ENCODE measurements at regions not wholly inside any gene's neighbourhood (a gene's known extent, or its start where the extent isn't known, plus 50 kb on each side); places are given as distances from the start of the nearest gene placed in this dataset.

GRCh38 chr2:176774766-176775451, 437.7 kb upstream of the HNRNPA3 start:
- no peak for TF ChIP-seq CTCF (conservative IDR thresholded peaks at IDR 0.05; ENCODE audit: low read depth, low read length)
- no peak overlapping the region for H3K4me3 ChIP-seq (ENCODE audit: low read depth, low read length)
- no peak for DNase-seq (ENCODE audit: low read depth)

- no peak for DNase-seq (ENCODE audit: low read depth)
- no peak overlapping the region for H3K4me3 ChIP-seq (ENCODE audit: low read depth, low read length)
- TF ChIP-seq CTCF (conservative IDR thresholded peaks at IDR 0.05; ENCODE audit: low read depth, low read length), result no peak
Observed at GRCh38 chr2:176777262-176777661, 435.3 kb upstream of the HNRNPA3 start.

GRCh38 chr2:176779917-176780316, 432.7 kb upstream of the HNRNPA3 start:
- no peak overlapping the region for H3K4me3 ChIP-seq (ENCODE audit: low read depth, low read length)
- no peak for DNase-seq (ENCODE audit: low read depth)
- TF ChIP-seq CTCF (conservative IDR thresholded peaks at IDR 0.05; ENCODE audit: low read depth, low read length), result no peak

- DNase-seq (ENCODE audit: low read depth), result no peak
- no peak overlapping the region for H3K4me3 ChIP-seq (ENCODE audit: low read depth, low read length)
- TF ChIP-seq CTCF (conservative IDR thresholded peaks at IDR 0.05; ENCODE audit: low read depth, low read length), result no peak
Observed at GRCh38 chr2:176780348-176780747, 432.2 kb upstream of the HNRNPA3 start.

- no peak overlapping the region for H3K4me3 ChIP-seq (ENCODE audit: low read depth, low read length)
- no peak for TF ChIP-seq CTCF (conservative IDR thresholded peaks at IDR 0.05; ENCODE audit: low read depth, low read length)
- no peak for DNase-seq (ENCODE audit: low read depth)
Observed at GRCh38 chr2:176781570-176782217, 430.9 kb upstream of the HNRNPA3 start.

GRCh38 chr2:176784633-176785200, 427.9 kb upstream of the HNRNPA3 start:
- no peak for TF ChIP-seq CTCF (conservative IDR thresholded peaks at IDR 0.05; ENCODE audit: low read depth, low read length)
- no peak overlapping the region for H3K4me3 ChIP-seq (ENCODE audit: low read depth, low read length)
- DNase-seq (ENCODE audit: low read depth), result no peak

Data from epithelial cell of proximal tubule (primary cell).